AG10803 (cell line): ENCODE measurements at regions not wholly inside any gene's neighbourhood (a gene's known extent, or its start where the extent isn't known, plus 50 kb on each side); places are given as distances from the start of the nearest gene placed in this dataset.

Experiments used
- DNase-seq: peaks from one replicate; pipeline ENCODE4 v3.0.0; 2010; ENCODE audit warnings: low read depth
- H3K4me3 ChIP-seq: 2 replicates; pipeline ENCODE4 v1.5.1; 2011; ENCODE audit warnings: mild to moderate bottlenecking, low read length, control low read depth
- TF ChIP-seq, protein P1 (sequence below): conservative IDR thresholded peaks from 2 replicates; pipeline ENCODE4 v1.5.1; 2011; ENCODE audit warnings: mild to moderate bottlenecking, low read length, control low read depth, inconsistent platforms

DNA sequence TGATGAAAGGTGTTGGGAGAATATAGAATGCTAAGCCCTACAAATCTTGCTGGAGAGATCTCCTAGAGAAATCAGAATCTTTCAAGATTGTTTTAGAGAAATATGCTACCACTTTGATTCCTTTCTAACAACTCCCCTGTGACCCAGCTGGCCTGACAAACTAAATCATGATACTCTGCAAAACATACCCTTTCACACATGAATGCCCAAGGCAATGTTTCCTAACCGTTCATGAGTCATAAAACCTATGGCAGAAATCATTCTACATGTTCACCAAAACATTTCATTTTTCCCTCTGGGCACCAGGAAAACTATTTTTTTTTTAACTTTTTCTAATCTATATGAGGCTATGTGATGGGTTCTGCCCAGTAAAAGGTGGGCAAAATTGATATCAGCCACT is 77.8 kb upstream of the SETBP1 start:
- TF ChIP-seq, protein P1, sequence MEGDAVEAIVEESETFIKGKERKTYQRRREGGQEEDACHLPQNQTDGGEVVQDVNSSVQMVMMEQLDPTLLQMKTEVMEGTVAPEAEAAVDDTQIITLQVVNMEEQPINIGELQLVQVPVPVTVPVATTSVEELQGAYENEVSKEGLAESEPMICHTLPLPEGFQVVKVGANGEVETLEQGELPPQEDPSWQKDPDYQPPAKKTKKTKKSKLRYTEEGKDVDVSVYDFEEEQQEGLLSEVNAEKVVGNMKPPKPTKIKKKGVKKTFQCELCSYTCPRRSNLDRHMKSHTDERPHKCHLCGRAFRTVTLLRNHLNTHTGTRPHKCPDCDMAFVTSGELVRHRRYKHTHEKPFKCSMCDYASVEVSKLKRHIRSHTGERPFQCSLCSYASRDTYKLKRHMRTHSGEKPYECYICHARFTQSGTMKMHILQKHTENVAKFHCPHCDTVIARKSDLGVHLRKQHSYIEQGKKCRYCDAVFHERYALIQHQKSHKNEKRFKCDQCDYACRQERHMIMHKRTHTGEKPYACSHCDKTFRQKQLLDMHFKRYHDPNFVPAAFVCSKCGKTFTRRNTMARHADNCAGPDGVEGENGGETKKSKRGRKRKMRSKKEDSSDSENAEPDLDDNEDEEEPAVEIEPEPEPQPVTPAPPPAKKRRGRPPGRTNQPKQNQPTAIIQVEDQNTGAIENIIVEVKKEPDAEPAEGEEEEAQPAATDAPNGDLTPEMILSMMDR, result no peak
- DNase-seq, result no peak
- no peak overlapping the region for H3K4me3 ChIP-seq

DNA sequence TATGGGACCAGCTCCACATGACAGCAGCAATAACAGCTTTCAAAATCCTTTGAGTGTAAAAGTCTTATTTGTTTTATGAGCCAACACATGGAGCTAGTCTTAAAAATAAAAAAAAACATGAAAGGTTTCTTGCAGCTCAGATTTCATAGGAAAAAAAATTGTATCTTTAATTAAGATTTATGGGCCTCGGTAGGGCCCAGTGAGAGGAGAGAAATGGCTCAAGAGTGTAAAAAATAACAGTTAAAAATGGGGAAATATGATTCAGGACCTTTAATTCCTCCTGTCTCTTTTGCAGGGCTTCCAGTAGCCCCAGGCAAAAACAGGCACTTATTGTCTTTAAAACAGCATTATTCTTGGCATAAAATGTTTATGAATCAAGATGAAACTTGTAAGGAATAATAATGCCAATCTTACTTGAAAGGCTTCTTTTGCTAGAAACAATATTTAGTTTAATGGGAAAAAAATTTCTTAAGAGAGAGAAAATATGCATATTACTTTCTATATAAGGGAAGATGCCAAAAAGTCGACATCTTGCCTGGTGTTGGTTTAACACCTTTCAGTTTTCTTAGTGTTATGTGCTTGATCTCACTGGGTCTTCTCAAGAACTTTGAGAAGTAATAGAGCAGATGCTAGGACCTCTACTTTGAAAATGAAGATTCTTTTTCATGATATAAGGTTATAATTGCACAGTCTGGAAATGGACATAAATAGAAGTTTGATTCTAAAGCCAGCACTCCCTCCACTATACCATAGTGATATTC is 71.3 kb upstream of the SETBP1 start:
- no peak overlapping the region for H3K4me3 ChIP-seq
- TF ChIP-seq, protein P1, result no peak
- no peak for DNase-seq

DNA sequence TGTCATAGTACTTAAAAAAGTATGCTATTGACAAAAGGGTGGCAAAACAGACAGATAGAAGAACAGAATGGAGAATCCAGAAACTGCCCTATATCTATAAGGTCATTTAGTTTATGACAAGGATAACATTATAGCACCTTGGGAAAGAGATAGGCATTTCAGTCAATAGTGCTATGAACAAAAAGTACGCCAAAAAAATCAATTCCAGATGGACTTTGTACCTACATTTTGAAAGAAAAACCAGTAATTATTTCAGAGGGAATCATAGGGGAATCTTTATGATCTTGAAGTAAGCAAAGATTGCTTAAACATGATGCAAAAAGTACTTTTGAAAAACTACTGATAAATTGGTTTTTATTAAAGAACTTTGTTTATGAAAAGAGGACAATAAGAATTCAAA is 59.9 kb upstream of the SETBP1 start:
- TF ChIP-seq, protein P1, result no peak
- no peak for DNase-seq

DNA sequence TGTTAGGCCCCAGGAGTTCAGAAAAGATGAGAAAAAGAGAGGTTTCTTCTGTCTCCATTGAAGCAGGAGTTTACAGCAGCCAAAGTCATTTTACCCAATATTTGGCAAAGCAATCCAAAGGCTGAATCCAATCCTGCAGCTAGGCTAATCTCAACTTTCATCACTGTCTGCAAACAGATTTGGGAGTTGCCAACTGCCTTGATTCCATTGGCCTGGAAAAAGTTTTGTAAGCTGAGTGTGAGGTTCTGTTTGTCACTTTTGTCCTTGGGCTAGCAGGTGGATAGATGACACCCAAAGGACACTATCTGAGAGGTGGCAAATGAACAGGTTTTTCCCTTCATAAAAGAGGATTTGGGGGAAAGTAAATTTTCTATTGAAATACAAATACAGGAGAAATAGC is 56.6 kb upstream of the SETBP1 start:
- H3K4me3 ChIP-seq, result no peak overlapping the region
- DNase-seq, result no peak
- TF ChIP-seq, protein P1, result no peak

More for the DNA sequence above, 59.9 kb upstream of the SETBP1 start:
- H3K4me3 ChIP-seq, result no peak overlapping the region

DNA sequence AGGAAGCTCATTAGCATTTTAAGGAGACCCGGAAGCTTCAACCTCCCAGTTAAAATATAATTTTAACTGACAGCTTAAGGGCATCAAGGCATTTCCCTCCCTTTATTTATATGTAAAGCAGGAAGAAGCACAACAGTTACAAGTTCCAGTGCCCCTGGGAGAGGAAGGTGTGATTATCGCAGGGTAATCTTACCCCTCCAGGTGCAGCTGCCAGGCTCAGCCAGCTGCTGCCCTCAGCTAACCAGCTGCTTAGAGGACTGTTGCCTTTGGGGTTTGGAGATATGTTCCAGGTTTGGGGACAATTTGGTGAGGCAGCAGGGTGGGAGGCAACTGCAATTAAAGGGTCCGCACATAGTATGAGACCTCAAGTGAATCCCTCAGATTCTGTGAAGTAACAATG is 55.3 kb upstream of the SETBP1 start:
- DNase-seq, result no peak
- TF ChIP-seq, protein P1, result no peak
- H3K4me3 ChIP-seq, result no peak overlapping the region

DNA sequence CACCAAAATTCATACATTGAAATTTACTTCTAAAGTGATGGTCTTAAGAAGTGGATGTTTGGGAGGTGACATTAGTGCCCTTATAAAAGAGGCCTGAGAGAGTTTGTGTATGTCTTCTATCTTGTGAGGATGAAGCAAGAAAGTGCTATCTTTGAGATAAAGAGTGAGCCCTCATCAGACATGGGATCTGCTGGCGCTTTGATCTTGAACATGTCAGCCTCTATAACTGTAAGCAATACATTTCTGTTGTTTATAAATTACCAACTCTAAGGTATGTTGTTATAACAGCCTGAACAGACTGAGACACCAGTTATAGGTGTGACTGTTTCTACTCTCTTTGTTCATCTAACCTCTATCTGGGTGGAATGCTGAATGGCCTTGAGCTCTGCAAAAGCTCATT is 54.5 kb upstream of the SETBP1 start:
- DNase-seq, result no peak
- TF ChIP-seq, protein P1, result no peak
- H3K4me3 ChIP-seq, result no peak overlapping the region

DNA sequence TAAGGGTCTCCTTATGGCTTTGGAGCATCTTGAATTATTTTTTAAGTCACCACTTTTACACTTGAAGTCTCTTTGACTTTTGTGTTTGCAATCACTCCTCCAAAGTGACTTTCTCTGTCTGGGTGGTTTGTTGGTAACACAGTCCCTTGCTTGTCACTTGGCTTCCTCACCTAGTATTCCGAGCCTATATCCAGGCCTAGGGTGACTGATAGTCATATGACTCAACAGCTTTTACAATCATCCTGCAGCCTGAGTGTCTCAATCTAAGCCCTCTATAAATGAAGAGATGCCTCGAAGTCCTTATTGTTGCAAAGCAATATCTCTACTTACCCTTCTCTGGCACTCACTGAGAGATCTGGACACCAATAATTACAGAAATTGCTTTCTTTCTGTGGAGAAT is 53.9 kb upstream of the SETBP1 start:
- DNase-seq, result no peak
- H3K4me3 ChIP-seq, result no peak overlapping the region

More for the DNA sequence above, 53.9 kb upstream of the SETBP1 start:
- TF ChIP-seq, protein P1, result no peak
